HG03521 (cell line): ENCODE measurements at regions not wholly inside any gene's neighbourhood (a gene's known extent, or its start where the extent isn't known, plus 50 kb on each side); places are given as distances from the start of the nearest gene placed in this dataset.

Source experiments
- ATAC-seq: cut with Tn5 transposase; IDR thresholded peaks from one replicate; pipeline ENCODE4 v1.9.1; 2021; ENCODE audit warnings: mild to moderate bottlenecking, moderate library complexity; ENCODE audit not compliant: unreplicated experiment

DNA sequence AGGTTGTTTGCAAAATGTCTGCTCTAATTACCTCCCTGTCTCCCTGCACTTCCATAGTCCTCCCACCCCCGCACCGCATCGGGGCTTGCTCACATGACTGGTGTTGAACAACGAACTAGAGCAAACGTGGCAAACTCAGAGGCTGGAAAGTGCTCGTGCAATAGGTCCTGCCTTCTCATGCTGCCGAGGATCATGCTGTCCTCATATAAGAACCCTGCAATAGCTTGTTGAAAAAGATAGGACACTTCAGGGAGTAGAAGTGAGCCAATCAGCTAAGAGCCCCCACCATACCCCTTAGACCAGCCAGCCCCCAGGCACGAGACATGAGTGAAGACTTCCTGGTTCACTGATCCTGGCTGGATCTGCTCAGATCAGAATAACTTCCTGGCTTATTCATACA lies 219.2 kb downstream of the C6orf118 start:
- no peak for ATAC-seq

DNA sequence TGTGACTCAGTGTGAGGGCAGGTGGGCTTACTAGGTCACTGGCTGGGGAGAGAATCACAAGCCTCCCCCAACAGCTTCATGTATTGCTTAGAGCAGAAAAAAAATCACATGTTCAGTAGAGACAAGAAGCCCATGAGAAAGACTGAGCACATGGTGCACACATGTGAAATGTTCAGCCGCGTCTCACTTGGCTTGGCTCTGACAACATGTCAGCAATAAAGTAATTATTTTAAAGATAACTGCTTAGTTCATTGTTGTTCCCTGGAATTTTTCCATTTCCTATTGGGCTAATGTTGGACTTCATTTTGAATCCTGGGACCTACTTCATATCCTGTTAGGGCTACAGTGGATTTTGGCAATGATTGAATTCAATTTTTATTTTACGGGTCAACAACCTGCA lies 222.6 kb downstream of the C6orf118 start:
- ATAC-seq: no peak

DNA sequence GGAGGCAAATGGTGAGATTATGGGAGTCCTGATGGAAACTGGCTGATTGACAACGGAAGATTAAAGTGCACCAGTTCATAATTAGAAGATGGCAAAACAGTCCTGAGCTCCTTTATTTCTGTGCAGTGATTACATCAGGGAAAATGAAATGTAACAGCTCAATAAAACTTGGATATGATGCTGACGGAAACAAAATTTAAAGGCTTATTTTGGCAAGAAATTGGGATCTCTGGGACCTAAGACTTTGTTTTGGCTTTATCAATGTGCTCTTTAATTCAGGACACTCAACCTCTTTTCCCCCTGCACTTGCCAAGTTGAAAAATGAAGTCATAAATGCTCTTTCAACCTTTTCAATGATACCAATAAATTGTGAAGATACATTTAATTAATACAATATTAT lies 226.8 kb downstream of the C6orf118 start:
- no peak for ATAC-seq

DNA sequence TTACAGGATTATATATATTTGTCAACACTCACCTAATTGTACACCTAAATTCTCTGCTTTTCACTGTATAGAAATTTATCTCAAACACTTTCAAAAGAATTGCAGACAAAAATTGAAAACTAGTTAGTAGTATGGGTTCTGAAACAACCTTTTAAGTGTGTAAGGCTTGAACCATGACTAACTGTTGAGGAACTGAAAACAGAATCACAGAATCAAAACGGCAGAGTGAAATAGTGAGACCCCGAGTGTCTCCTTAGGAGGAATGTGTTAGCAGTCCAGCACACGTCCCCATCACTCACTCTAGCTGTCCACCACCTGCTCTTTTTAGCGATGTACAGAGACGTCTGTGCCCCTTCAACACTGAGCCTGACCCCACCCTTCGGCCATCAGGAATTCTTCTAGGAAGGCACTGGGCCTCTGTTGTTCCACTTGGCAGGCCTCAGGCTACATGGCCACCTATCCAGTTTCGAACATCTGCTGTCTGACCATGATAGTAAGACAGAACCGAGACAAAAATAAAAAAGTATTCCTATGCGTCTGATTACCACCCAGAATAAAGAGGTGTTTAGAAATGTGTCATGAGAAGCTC lies 227.4 kb downstream of the C6orf118 start:
- ATAC-seq: no peak

DNA sequence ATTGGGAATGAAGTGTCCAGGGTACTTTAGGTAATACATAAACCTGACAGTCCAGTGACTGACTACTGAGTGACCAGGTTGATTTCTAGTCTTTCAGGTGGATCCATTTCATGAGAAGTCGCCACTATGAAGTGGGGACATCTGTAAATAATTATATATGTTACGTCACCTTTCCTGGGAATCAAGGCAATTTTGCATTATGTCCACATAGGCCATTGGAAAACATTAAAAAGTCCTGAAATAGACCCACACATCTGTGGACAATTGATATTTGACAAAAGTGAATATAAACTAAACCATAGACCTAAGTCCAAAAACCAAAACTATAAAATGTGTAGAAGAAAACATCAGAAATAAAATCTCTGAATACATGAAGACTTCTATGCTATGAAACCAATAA lies 231.5 kb downstream of the C6orf118 start:
- ATAC-seq: no peak

DNA sequence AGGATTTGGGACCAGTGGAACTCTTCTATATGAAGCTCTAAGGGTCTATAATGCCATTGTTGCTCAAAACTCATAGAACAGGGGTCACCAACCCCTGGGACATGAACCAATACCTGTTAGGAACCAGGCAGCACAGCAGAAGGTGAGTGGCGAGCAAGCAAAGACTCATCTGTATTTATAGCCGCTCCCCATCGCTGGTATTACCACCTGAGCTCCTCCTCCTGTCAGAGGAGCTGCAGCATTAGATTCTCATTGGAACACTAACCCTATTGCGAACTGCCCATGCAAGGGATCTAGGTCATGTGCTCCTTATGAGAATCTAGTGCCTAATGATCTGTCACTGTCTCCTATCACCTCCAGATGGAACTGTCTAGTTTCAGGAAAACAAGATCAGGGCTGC lies 237.5 kb downstream of the C6orf118 start:
- ATAC-seq: no peak

DNA sequence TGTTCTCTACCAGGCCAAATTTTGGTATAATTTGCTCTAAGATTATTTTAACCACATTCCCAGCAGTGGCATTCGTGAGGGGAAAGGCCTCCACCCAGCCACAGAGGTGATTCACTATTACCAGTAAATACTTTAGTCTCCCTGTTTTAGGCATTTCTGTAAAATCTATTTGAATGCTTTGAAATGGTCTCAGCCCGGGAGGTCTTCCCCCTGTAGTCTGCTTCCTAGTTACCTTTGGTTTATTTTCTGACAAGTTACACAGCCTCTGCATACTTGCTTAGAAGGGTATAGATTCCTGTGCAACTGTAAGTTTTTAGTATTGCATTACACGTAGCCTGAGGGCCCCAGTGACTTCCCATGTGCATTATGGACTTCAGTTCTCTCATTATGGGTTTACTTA lies 248.7 kb downstream of the C6orf118 start:
- ATAC-seq: no peak

DNA sequence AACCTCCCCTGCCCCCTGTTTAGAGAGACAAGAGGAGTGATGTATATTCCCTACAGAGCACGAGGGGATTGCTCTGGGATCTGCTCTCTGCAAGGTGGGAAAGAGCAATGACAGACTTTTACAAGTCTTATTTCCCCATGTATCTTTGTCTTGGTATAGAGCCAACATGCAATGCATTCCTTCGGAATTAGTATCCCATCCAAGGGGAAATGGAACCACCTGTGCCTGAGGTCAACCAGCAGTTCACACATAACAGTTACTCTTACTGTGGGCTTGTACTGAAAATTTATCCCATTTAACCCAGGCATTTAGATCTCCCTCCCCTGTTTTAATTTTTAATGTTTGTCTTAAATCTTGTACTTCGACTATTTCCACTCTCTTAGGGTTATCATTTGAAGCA lies 250.4 kb downstream of the C6orf118 start:
- ATAC-seq: no peak

DNA sequence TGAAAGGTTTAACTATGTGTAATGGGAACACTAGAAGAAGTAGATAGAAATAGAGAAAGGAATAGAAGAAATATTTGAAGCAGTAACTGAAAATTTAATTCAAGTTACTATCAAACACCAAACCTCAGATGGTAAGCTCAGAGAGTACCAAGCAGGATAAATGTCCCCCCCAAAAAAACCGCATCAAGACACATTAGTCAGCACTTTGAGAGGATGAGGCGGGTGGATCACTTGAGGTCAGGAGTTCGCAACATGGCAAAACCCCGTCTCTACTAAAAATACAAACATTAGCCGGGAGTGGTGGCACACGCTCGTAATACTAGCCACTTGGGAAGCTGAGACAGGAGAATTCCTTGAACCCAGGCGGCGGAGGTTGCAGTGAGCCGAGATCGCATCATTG lies 253.1 kb downstream of the C6orf118 start:
- no peak for ATAC-seq

DNA sequence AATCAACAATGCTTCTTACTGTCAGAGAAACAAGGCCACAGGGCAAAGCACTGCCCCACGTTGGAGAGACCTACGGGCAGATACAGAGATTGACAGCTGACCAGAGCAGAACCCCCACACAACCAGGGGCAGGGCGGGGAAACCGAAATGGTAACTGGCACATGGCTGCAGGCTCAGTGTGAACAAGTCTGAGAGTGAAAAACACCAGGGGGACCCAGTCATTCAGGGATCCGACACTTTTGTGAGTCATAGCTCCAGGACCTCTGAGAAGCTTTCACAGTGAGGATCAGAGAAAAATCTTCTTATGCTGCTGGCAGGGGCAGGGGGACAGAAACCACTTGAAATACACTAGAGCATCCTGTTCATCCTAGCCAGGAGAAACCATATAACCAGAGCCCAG lies 254.2 kb downstream of the C6orf118 start:
- ATAC-seq: no peak

DNA sequence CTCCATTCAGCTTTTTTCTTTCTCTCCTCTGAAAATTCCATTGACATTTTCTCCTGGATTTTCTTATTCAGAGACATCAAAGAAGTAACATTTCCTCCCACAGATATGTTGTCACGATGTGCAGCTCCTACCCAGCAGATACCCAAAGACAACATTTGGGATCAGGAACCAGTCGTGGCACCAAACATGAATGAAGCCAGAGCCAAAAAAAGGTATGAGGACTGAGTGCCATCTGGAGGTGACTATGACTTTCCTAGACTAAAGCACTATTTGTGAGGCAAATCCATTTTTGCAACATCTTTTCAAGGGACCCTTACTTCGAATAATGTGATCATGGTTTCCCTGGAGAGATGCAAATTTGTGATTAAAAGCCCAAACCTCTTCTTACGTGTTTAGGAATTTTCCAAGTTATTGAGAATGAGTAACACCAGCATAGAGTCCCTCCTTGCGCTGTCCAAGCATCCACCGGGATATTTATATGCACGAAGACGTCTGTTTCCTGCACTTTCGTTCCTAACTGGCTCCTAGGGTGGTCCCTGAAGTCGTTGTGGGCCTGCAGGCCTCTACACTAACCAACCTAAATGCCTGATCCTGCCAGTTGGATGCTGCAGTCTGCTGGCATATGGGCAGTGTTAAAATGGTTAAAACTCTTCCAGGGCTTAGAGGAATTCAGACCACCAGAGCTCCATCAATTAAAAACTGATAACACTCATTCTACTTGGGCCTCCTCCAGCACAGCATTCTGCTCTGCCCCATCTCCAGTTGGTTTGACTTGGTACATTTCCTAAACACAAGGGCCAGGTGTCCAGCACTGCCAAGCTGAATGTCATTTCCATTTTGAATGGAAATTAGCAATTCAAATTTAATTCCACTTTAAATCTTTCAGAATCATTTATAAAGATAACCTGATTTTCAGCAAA lies 256.6 kb downstream of the C6orf118 start:
- ATAC-seq: no peak

DNA sequence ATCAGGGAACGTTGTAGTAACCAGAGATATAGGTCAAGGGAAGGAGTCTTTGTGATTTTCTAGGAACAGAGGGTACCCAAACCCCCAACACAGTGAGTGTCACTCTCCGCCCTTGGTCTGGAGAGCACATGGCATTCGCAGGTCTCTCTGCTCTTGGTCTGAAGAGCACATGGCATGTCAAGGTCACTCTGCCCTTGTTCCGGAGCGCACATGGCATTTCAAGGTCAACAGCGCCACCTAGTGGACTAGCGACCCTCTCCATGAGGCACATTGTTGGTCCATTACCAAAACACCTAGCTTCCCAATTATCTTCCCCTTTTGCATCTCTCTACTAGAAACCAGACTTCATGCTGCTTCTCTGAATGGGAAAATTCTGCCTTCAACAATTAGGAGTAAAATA lies 260.0 kb downstream of the C6orf118 start:
- ATAC-seq: no peak

DNA sequence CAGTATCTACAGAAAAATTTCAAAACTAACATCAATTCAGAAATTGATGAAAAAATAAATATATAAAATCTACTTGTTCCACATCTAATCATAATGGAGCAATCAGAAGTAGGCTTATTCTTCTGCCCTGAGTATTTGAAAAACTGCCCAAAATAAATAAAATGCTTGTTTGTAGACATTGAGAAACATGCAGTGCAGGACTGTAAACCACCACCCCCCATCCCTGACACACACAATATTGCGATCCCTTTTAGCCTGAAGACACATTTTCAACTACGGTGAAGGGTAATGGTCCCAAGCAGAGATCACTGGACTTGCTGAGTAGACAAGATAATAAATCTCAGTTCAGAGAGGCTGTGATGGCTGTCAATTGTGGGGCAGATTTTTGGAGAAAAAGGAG lies 261.5 kb downstream of the C6orf118 start:
- ATAC-seq: no peak

DNA sequence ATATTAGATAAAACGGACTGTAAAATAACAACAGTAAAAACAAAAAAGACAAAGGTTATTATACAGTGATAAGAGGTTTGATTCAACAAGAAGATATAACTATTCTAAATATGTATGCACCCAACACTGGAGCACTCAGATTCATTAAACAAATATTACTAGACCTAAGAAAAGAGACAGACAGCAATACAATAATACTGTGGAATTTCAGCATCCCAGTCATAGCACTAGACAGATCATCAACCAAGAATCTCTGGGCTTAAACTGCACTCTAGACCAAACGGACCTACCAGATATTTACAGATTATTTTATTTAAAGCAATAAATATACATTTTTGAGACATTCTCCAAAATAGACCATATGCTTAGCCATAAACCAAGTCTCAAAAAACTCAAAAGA lies 263.8 kb downstream of the C6orf118 start:
- ATAC-seq: no peak

DNA sequence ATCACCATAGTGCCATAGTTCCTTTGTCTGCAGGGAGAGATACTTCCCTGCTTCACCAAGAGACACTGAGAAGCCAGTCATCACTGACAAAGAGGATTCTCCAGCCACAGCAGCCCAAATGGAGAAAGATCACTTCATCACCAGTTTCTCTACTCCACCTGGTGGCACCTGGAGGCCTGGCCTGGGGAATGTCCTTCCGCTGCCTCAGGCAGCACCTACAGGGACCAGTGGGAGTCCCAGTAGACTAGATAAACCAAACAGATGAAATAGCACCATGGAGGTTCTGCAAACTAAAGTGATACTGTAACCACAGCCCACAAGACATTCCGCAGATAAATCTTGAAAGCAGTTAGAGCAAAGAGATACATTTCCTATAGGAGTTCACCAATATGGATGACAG lies 266.5 kb downstream of the C6orf118 start:
- ATAC-seq: no peak

DNA sequence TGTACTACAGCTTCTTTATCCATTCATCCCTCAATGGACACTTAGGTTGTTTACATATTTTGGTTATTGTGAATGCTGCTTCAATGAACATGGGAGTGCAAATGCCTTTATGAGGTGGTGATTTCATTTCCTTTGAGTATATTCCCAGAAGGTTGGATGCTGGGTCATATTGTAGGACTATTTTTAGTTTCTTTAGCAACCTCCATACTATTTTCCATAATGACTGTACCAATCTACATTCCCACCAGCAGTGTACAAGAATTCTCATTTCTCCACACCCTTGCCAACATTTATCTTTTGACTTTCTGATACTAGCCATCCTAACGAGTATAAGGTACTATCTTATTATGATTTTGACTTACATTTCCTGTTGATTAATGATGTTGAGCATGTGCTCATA lies 269.0 kb downstream of the C6orf118 start:
- no peak for ATAC-seq

DNA sequence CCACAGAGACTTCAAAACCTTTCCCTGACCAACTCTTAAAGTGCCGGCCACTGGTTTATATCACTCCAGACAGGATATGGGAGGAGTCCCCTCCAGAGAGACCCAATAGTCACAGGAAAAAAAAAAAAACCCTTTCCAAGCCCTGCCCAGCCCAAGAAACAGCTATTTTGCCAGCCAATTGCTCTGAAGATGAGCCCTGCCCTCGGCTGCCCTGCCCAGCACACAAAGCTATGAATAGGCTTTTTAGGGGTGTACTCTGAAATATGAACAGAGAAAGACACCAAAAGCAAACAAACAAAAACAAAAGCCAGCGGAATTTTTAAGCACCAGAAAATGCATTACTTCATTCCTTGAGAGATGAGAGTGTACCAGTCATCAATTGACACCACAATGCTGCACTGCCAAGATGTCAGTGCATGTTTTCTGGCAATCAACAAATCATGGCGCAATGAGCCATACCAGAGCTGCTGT lies 275.1 kb downstream of the C6orf118 start:
- no peak for ATAC-seq

DNA sequence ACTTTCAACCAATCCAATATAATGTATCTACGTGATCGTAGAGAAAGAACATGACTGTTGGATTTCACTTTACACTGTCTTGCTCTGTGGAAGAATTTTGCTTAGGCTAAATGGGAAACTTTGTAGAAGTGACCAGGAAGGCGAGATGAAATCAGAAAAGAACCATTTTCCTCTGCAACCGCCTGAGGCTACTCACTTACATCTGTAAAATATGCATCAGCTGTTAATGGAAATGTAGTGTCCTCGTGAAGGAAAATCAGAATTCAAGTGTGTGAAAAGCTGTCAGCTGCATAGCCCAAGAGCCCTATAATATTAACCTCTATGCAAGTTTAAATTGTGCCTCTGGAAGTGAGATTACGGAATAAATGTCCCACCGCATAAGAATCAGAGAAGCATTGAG lies 277.9 kb downstream of the C6orf118 start:
- no peak for ATAC-seq

DNA sequence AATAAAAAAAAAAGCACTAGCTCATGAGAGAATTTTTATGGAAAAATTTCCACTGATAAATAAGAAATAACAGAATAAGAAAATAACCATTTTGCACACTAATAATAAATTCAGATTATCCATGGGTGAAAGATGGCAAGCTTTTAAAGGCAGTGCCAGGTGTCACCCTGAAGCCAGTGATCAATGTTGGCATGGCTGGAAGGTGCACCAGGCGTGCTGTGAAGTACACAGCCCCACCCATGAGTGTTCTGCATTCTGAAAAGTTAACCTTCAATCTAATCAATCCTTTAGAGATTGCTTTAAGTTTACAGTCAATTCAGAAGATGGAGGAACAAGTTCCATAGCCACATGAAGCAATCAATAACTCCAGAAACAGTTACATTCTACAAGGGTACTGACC lies 284.4 kb downstream of the C6orf118 start:
- ATAC-seq: no peak

DNA sequence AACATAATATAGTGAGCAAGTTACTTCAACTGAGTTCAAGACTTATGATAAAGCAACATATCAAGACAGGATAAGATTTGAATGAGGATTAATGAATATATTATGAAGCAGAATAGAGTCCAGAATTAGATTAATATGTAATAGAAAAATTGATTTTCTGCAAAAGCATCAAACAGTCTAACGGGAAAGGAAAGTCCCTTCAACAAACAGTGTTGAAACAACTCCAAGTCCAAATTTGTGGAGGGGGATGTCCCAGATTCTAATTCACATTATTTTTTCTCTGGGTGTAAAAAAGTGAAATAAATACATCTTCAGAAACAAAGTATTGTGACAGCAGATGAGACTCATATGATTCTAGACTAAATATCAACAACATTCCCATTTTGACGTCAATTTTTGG lies 289.7 kb downstream of the C6orf118 start:
- no peak for ATAC-seq

DNA sequence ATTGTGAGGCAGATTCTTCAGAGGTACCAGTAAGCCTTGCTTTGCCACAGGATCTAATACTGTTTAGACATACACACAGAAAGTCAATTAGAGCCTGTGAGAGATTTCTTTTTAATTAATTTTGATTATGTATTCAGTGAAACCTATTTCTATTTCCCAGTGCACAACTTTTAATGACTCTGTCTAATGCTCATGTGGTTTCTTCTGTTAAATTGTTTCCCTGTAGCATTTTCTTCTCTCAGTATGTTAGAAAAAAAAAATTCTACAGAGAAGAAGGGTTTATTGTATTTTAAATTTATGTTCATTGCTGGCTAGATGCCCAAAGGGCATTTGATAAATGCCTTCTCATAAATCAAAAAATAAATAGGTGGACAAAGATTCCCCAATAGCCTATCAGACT lies 293.7 kb downstream of the C6orf118 start:
- no peak for ATAC-seq

DNA sequence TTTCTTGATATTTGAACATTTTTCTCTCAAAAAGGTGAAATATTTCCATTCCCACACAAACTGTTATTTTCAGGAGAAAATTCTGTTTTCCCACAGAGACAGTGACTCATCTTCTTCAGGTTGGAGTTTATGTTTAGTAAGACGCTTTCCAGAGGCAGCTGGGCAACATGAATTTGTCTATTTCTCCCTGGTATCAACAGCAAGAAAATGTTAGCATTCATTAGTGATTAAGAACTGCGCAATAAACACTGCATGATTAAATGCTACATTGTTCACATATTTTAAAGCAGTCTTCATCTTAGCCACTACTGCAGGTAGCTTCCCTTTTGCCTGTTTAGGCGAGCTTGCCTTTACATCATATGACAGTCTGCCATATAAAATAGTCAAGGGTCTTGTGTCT lies 295.7 kb downstream of the C6orf118 start:
- ATAC-seq: no peak

DNA sequence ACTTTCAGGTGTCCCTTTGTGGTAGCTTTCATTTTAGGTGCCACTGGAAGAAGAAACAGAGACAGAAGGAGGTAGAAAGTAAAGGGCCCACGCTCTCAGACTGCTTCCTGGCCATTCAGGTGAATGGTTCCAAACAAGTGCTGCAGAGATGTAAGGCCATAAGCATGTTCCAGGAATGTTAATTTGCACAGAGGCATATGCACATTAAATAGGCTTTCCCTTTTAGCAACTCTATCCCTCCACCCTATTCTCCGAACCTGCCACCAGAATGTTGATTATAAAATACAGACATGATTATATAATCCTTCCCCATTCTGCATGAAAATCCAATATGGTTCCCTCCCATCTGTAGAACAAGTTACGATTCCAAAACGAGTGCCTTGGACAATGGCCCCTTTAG lies 297.2 kb downstream of the C6orf118 start:
- ATAC-seq: no peak
